D721Med (cell line): ENCODE measurements at regions not wholly inside any gene's neighbourhood (a gene's known extent, or its start where the extent isn't known, plus 50 kb on each side); places are given as distances from the start of the nearest gene placed in this dataset.

Experiments used
- DNase-seq: peaks from one replicate; pipeline ENCODE4 v3.0.0; 2011; ENCODE audit warnings: low spot score; ENCODE audit not compliant: insufficient read length
- FAIRE-seq: peaks from 2 replicates; lab custom pipeline; 2011; peaks lifted over from hg19 to GRCh38; lab: Jason Lieb, UNC
- TF ChIP-seq, protein P1 (sequence below): IDR thresholded peaks from 2 replicates; pipeline ENCODE4 v1.5.1; 2012; ENCODE audit warnings: mild to moderate bottlenecking, control low read depth; ENCODE audit not compliant: insufficient read depth; ENCODE audit errors: missing control alignments

DNA sequence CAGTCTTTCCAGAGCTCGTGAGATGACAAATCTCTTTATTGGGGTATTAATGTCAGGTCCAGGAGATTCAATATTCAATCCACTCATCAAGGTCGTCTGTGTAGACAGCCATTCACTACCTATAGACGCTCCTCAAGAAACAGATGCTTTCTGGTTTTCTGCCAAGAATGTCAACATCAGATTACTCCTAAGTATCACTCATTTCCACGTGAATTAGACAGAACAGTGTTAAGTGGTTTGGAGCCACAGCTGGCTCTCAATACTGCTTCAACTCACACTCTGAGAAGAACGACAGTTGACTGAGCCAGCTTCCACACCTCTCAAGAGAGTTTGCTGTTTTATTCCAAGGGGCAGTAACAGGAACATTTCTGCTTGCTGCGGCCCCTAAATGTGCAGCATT, 113.5 kb upstream of the NEDD4L start:
- DNase-seq (no peak), FAIRE-seq (peak; percentile 93)
- TF ChIP-seq, protein P1, sequence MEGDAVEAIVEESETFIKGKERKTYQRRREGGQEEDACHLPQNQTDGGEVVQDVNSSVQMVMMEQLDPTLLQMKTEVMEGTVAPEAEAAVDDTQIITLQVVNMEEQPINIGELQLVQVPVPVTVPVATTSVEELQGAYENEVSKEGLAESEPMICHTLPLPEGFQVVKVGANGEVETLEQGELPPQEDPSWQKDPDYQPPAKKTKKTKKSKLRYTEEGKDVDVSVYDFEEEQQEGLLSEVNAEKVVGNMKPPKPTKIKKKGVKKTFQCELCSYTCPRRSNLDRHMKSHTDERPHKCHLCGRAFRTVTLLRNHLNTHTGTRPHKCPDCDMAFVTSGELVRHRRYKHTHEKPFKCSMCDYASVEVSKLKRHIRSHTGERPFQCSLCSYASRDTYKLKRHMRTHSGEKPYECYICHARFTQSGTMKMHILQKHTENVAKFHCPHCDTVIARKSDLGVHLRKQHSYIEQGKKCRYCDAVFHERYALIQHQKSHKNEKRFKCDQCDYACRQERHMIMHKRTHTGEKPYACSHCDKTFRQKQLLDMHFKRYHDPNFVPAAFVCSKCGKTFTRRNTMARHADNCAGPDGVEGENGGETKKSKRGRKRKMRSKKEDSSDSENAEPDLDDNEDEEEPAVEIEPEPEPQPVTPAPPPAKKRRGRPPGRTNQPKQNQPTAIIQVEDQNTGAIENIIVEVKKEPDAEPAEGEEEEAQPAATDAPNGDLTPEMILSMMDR: no peak

DNA sequence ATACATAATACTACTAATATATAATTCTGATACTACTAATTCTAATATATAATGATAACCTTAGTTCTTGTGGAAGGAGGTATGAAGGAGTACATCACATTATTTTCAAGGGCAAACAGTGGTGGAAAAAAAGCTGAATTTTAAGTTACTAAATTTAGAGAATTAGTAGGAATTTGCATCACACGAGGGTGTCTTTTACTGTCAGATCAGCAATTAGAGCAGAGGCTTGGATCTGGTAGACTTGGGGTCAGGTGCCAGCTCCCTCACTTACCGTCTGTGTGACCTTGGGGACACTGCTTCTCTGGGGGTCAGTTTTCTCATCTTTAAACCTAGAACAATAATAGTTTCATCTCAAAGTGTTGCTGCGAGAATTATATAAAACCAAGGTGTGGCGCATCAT, 114.1 kb upstream of the NEDD4L start:
- TF ChIP-seq, protein P1: no peak
- DNase-seq: no peak
- FAIRE-seq: no peak

DNA sequence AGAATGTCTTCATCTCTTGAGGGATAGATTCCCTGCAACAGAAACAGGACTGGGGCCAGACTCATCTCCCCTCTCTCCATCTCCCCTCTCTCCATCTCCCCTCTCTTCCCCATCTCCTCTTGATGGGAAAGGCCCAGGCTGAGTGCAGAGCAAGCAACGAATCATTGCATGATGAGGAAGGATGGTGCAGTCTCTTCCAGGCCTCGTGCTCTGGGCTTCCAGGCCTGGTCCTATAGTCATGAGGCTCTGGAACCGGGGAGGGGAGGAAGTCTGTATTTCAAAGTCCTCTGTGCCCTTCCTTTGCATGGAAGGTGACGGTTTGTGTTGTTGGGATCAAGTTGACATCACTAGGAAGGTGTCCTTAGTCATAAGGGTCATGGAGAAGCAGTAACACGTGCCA, 115.6 kb upstream of the NEDD4L start:
- TF ChIP-seq, protein P1: no peak
- no peak for FAIRE-seq
- DNase-seq: no peak

DNA sequence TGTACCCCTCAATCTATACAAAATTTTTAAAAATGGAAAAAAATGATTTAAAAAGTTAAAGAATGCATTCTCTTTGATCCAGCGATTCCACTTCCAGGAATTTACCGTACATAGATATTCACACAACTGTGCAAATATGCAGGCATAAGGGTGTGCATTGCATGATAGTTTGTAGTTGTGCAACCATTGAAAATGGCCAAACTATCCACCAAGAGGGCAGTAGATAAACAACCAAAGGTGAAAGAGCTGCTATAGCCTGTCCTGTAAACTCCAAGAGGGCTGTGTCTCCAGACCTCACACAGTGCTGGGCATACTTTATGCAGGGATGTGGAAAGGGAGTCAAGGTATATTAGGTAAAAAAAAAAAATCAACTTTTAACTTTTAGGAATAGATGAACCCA, 116.5 kb upstream of the NEDD4L start:
- FAIRE-seq: no peak

DNA sequence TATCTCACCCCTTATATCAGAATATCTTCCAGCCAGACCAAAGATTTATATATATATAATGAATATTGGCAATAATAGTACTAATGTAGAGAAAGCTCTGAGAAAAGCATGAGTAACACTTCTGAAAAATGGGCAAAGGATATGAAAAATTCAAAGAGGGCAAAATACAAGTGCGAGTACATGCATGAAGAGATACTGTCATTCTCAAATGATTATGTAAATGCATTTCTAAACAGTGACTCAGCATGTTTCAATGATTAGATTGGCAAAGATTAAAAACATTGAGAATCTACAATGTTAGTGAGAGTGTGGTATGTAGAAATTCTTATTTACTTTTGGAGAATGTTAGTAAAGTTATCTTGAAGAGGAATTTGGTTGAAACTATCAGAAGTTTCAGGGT, 118.3 kb upstream of the NEDD4L start:
- TF ChIP-seq, protein P1: no peak
- no peak for DNase-seq
- FAIRE-seq: no peak

More for the DNA sequence above, 116.5 kb upstream of the NEDD4L start:
- TF ChIP-seq, protein P1: no peak
- DNase-seq: no peak

DNA sequence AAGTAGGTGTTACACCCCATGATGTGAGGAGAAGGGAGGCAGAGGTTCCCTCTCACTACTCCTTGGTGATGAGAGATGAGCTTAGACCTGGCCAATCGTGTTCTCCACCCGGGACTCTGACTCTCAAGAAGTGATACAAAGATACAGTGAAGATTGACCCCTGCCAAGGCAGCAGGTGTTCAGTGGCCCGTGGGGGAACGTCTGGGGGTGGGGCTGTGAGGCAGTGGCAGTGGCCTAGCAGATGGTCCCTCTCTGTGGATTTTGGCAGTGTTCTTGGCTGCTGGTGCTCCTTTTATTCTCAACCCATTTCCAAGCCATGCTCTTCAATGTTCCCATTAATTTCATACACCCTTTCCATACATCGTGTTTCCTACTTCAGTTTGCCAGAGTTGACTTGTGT, 120.4 kb upstream of the NEDD4L start:
- DNase-seq (no peak), FAIRE-seq (peak; percentile 90)
- TF ChIP-seq, protein P1: no peak

DNA sequence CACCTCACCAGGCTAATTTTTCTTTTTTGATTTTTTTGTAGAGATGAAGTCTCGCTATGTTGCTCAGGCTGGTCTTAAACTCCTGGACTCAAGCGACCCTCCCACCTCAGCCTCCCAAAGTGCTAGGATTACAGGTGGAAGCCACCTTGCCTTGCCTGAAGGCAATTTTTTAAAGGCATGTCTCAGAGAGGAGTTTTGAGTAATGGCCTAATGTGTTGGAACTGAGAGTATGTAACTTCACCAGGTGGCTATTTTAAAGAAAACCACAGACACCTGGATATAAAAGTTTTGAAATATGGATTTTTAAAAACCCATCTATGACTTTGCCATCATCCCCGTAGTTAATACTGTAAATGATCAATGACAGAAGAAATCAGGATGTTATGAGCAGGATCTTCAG, 119.8 kb upstream of the ATP8B1 start:
- DNase-seq: no peak
- FAIRE-seq: peak; percentile 95
- TF ChIP-seq, protein P1: no peak
